ENCODE measurements at regions not wholly inside any gene's neighbourhood (a gene's known extent, or its start where the extent isn't known, plus 50 kb on each side); places are given as distances from the start of the nearest gene placed in this dataset.

- H3K4me3 ChIP-seq (ENCODE audit: control insufficient read depth in 2 of 3, extremely low read depth in 1 of 3, insufficient read depth in 2 of 3, low read depth in 1 of 3, low read length in 3 of 3), result no peak overlapping the region
- DNase-seq (ENCODE audit: low read depth, low spot score) (no peak), FAIRE-seq (no peak)
- no peak overlapping the region for H2AFZ ChIP-seq (ENCODE audit: control insufficient read depth, low read length)
- dilution Hi-C loops (cut with MboI; ENCODE audit: extremely low pct_ligation_motif_present, low sequenced_read_pairs), result no loop called here
- H3K9me3 ChIP-seq (ENCODE audit: control insufficient read depth, low read depth, low read length), result no peaks in the 10 kb centered on the region
- no peak overlapping the region for H3K4me2 ChIP-seq (ENCODE audit: control insufficient read depth, extremely low read depth, insufficient read depth, low read depth, low read length)
- no peaks in the 10 kb centered on the region for H3K36me3 ChIP-seq (ENCODE audit: control insufficient read depth in 2 of 2, extremely low read depth in 1 of 2, insufficient read depth in 2 of 2, low read length in 2 of 2)
- H3K79me2 ChIP-seq (ENCODE audit: control insufficient read depth, insufficient read depth, low read length), result no peaks in the 10 kb centered on the region
- TF ChIP-seq CTCF (optimal IDR thresholded peaks at IDR 0.05 in 1 of 3, IDR thresholded peaks at IDR 0.05 in 1 of 3, conservative IDR thresholded peaks at IDR 0.05 in 1 of 3; ENCODE audit: extremely low read depth in 1 of 3, insufficient read depth in 2 of 3, low read length in 3 of 3), result no peak
- TF ChIP-seq EZH2 (IDR thresholded peaks at IDR 0.05; ENCODE audit: low read length), result no peak
- no peak overlapping the region for H3K27ac ChIP-seq (ENCODE audit: control insufficient read depth, insufficient read depth, low read length)
- no peaks in the 10 kb centered on the region for H3K27me3 ChIP-seq (ENCODE audit: control insufficient read depth, extremely low read depth, insufficient read depth, low read length)
- no peaks in the 10 kb centered on the region for H4K20me1 ChIP-seq (ENCODE audit: control insufficient read depth, extremely low read depth, insufficient read depth, low read length)
- peaks cover 16% of the 10 kb centered on the region for H3K4me1 ChIP-seq (ENCODE audit: control insufficient read depth, extremely low read depth, insufficient read depth, low read length)
- no peak overlapping the region for H3K9ac ChIP-seq (ENCODE audit: control insufficient read depth, extremely low read depth, insufficient read depth, low read length)
- no peaks in the 10 kb centered on the region for H3K9me1 ChIP-seq (ENCODE audit: control insufficient read depth, extremely low read depth, insufficient read depth, low read length)
These were observed 548.6 kb upstream of the HS6ST1 start for GRCh38 chr2:128867311-128867710.

GRCh38 chr2:128867936-128868636 is 549.4 kb upstream of the HS6ST1 start:
- Histone ChIP-seq H2AFZ (ENCODE audit: control insufficient read depth, low read length) (no peak overlapping the region), H3K27ac (ENCODE audit: control insufficient read depth, insufficient read depth, low read length) (peak overlapping the region; percentile 83), H4K20me1 (ENCODE audit: control insufficient read depth, extremely low read depth, insufficient read depth, low read length) (no peaks in the 10 kb centered on the region), H3K9me1 (ENCODE audit: control insufficient read depth, extremely low read depth, insufficient read depth, low read length) (no peaks in the 10 kb centered on the region), H3K9me3 (ENCODE audit: control insufficient read depth, low read depth, low read length) (no peaks in the 10 kb centered on the region), H3K79me2 (ENCODE audit: control insufficient read depth, insufficient read depth, low read length) (no peaks in the 10 kb centered on the region), H3K36me3 (ENCODE audit: control insufficient read depth in 2 of 2, extremely low read depth in 1 of 2, insufficient read depth in 2 of 2, low read length in 2 of 2) (no peaks in the 10 kb centered on the region), H3K9ac (ENCODE audit: control insufficient read depth, extremely low read depth, insufficient read depth, low read length) (no peak overlapping the region), H3K4me1 (ENCODE audit: control insufficient read depth, extremely low read depth, insufficient read depth, low read length) (peaks cover 22% of the 10 kb centered on the region), H3K4me2 (ENCODE audit: control insufficient read depth, extremely low read depth, insufficient read depth, low read depth, low read length) (no peak overlapping the region), H3K4me3 (ENCODE audit: control insufficient read depth in 2 of 3, extremely low read depth in 1 of 3, insufficient read depth in 2 of 3, low read depth in 1 of 3, low read length in 3 of 3) (no peak overlapping the region), H3K27me3 (ENCODE audit: control insufficient read depth, extremely low read depth, insufficient read depth, low read length) (no peaks in the 10 kb centered on the region)
- DNase-seq (ENCODE audit: low read depth, low spot score), result no peak
- TF ChIP-seq EZH2 (IDR thresholded peaks at IDR 0.05; ENCODE audit: low read length) (no peak), CTCF (optimal IDR thresholded peaks at IDR 0.05 in 1 of 3, IDR thresholded peaks at IDR 0.05 in 1 of 3, conservative IDR thresholded peaks at IDR 0.05 in 1 of 3; ENCODE audit: extremely low read depth in 1 of 3, insufficient read depth in 2 of 3, low read length in 3 of 3) (no peak)
- dilution Hi-C loops (cut with MboI; ENCODE audit: extremely low pct_ligation_motif_present, low sequenced_read_pairs), result no loop called here
- no peak for FAIRE-seq
